ENCODE measurements at regions not wholly inside any gene's neighbourhood (a gene's known extent, or its start where the extent isn't known, plus 50 kb on each side); places are given as distances from the start of the nearest gene placed in this dataset.

DNA sequence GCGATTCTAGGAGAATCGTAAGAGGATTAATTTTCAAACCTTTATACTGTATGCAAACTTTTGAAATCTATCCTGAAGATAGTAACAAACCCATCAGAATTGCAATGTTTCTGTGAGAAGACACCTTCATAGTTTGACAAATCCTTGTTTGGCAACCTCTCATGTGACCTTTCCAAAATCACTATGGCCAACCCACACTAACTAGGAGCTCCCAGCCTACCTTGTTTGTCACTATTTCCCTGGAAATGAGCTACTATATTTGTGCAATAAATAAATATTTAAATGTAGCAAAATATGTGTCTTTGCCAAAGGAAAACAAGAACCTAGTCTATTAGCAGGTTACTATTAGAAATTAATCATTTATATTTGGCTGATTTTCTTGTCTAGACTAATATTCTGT is 173.7 kb downstream of the PPP1R2C start:
- no peak overlapping the region for H3K4me3 ChIP-seq (ENCODE audit: low read length)
- H3K27me3 ChIP-seq (ENCODE audit: insufficient read depth, low read length), result no peaks in the 10 kb centered on the region
- no peaks in the 10 kb centered on the region for H3K36me3 ChIP-seq (ENCODE audit: insufficient read depth, low read length)
- H3K4me1 ChIP-seq (ENCODE audit: insufficient read depth, low read length), result no peaks in the 10 kb centered on the region
- H2AFZ ChIP-seq (ENCODE audit: low read depth, low read length), result no peak overlapping the region
- H3K9me3 ChIP-seq (ENCODE audit: low read length), result no peaks in the 10 kb centered on the region

DNA sequence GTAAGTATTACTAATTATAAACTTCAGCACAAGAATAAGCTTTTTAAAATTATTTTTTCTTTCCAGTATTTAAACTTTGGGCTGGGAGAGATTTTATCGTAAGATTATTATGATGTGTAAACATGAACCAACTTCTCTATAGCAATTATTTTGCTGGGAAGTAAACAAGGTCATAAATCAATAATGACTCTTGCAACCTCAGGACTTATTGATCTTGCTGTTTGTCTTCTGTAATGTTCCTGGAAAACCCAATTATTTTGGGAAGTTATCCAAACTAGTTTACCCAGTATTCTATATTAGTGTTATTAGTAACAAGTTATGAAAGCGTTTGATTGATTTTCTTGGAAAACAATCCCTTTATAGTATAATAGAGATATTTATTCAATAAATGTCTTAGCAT is 174.9 kb downstream of the PPP1R2C start:
- Histone ChIP-seq H3K36me3 (ENCODE audit: insufficient read depth, low read length) (no peaks in the 10 kb centered on the region), H3K4me1 (ENCODE audit: insufficient read depth, low read length) (no peaks in the 10 kb centered on the region), H3K27me3 (ENCODE audit: insufficient read depth, low read length) (no peaks in the 10 kb centered on the region), H2AFZ (ENCODE audit: low read depth, low read length) (no peak overlapping the region), H3K9me3 (ENCODE audit: low read length) (no peaks in the 10 kb centered on the region), H3K4me3 (ENCODE audit: low read length) (no peak overlapping the region)

DNA sequence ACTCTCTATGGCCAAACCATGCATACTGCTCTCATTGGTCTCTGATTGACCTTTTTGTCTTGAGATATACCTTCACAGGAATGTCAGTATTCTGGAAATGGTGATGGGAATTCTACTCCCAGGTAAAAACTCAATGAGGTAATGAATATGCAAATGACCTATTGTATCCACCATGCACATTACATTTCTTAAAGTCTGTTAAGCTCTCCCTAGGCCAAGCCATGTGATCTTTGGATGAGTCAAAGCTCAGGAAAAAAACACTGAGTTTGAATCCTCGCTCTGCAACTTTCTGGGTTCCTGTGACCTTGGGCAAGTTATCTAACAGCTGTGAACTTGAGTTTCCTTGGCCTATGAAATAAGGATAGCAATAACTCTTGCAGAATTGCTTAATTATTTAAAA is 175.4 kb downstream of the PPP1R2C start:
- Histone ChIP-seq H3K9me3 (ENCODE audit: low read length) (no peaks in the 10 kb centered on the region), H3K4me3 (ENCODE audit: low read length) (no peak overlapping the region), H2AFZ (ENCODE audit: low read depth, low read length) (no peak overlapping the region), H3K36me3 (ENCODE audit: insufficient read depth, low read length) (no peaks in the 10 kb centered on the region), H3K27me3 (ENCODE audit: insufficient read depth, low read length) (no peaks in the 10 kb centered on the region), H3K4me1 (ENCODE audit: insufficient read depth, low read length) (no peaks in the 10 kb centered on the region)

DNA sequence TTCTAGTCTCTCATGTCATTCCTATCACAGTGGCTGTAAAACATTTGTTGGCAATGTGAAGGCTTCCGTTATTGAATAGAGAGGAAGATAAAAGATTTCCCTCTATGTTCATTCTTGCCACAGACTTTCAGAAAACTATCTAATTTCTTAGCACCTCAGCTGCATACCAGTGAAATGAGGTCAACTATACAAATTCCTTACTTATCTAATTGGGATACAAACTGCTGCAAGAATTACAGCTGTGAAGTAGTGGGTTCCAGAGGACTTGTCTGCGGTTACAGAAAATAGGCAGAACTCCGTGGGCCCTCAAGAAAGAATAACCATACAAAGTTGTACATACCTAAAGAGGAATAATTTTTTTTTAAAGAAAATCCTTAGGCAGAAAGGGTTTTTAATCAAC is 175.8 kb downstream of the PPP1R2C start:
- Histone ChIP-seq H2AFZ (ENCODE audit: low read depth, low read length) (no peak overlapping the region), H3K36me3 (ENCODE audit: insufficient read depth, low read length) (no peaks in the 10 kb centered on the region), H3K9me3 (ENCODE audit: low read length) (no peaks in the 10 kb centered on the region), H3K27me3 (ENCODE audit: insufficient read depth, low read length) (no peaks in the 10 kb centered on the region), H3K4me3 (ENCODE audit: low read length) (no peak overlapping the region), H3K4me1 (ENCODE audit: insufficient read depth, low read length) (no peaks in the 10 kb centered on the region)

DNA sequence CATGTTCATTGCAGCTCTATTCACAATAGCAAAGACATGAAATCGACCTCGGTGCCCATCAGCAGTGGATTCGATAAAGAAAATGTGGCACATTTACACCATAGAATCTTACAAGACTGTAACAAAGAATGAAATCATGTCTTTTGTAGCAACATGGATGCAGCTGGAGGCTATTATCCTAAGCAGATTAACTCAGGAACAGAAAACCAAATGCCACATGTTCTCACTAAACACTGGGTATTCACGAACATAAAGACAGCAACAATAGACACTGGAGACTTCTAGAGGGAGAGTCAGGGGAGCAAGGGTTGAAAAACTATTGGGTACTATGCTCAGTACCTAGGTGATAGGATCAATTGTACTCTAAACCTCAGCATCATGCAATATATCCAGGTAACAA is 180.5 kb downstream of the PPP1R2C start:
- Histone ChIP-seq H3K27me3 (ENCODE audit: insufficient read depth, low read length) (no peaks in the 10 kb centered on the region), H3K4me3 (ENCODE audit: low read length) (no peak overlapping the region)

DNA sequence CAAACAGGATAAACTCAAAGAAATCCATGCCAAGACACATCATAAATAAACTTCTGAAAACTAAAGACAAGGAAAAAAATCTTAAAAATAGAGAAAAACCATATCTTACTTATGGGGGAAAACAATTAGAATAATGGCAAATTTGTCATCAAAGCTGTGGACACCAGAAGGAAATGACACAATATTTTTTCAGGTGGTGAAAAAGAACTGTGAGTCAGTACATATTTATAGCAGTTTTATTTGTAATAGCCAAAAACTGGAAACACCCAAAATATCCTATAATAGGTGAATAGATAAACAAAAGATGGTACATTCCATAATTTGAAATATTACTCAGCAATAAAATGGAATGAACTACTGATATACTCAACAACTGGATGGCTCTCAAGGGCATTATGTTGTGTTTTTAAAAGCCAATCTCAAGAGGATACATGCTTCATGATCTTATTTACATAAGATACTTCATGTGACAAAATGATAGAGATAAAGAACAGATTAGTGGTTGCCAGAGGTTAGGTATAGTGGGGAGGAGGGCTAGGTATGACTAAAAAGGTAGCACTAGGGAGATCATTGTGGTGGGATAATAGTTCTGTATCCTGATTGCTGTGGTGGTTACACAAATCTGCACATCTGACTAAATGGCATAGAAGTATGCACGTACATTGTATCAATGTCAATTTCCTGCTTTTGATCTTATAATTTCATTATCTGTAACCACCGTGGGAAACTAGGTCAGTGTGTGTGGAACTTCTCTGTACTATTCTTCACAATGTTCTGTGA is 191.9 kb downstream of the PPP1R2C start:
- no peak overlapping the region for H3K4me3 ChIP-seq (ENCODE audit: low read length)
- H3K27me3 ChIP-seq (ENCODE audit: insufficient read depth, low read length), result no peaks in the 10 kb centered on the region
- no peak overlapping the region for H2AFZ ChIP-seq (ENCODE audit: low read depth, low read length)
- H3K9me3 ChIP-seq (ENCODE audit: low read length), result no peaks in the 10 kb centered on the region
- H3K4me1 ChIP-seq (ENCODE audit: insufficient read depth, low read length), result no peaks in the 10 kb centered on the region
- no peaks in the 10 kb centered on the region for H3K36me3 ChIP-seq (ENCODE audit: insufficient read depth, low read length)

More for the DNA sequence above, 180.5 kb downstream of the PPP1R2C start:
- Histone ChIP-seq H2AFZ (ENCODE audit: low read depth, low read length) (no peak overlapping the region), H3K9me3 (ENCODE audit: low read length) (no peaks in the 10 kb centered on the region), H3K36me3 (ENCODE audit: insufficient read depth, low read length) (no peaks in the 10 kb centered on the region), H3K4me1 (ENCODE audit: insufficient read depth, low read length) (no peaks in the 10 kb centered on the region)

DNA sequence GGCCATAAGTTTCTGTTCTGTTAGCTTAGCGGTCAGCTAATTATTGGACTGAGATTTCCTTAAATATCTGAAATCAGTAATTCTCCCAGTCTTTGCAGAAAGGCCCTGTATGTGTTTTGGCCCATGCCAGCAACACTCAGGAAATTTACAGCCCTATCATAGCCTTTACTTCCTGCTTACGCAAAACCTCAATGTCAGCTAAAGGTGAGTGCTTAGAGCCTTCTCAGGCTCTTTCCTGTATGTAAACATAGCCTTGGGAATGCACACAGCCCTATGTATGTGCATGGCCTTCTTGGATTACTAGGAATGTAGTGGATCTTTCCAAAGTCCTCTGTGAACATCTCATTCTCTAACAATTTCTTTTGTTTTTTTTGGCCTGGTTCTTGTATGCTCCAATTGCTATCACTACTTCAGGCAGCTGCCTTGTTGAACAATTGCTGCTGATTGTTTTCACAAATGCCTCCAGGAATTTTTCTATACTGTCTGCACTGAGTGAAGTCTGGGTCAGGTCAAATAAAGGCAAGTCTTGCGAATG is 200.0 kb downstream of the PPP1R2C start:
- Histone ChIP-seq H3K4me1 (ENCODE audit: insufficient read depth, low read length) (no peaks in the 10 kb centered on the region), H3K36me3 (ENCODE audit: insufficient read depth, low read length) (no peaks in the 10 kb centered on the region), H3K27me3 (ENCODE audit: insufficient read depth, low read length) (no peaks in the 10 kb centered on the region), H3K4me3 (ENCODE audit: low read length) (no peak overlapping the region), H3K9me3 (ENCODE audit: low read length) (no peaks in the 10 kb centered on the region), H2AFZ (ENCODE audit: low read depth, low read length) (no peak overlapping the region)

DNA sequence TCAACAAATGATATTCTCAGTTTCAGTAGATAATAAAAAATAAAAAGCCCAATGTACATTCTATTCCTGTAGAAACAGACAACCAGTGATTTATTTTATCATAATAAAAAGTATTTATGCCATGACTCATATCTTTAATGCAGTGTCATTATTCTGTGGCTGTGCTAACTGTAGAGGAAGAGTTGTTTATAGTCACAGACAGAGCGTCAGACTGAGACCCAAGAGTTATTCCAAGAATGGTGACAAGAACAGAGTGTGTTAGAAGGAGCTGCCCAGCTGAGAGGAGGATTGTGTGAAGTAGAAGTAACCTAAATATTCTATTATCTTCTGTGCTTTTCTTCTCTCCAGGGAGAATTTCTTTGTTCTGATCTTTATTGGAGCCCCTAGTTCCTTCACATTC is 210.7 kb downstream of the PPP1R2C start:
- no peaks in the 10 kb centered on the region for H3K4me1 ChIP-seq (ENCODE audit: insufficient read depth, low read length)
- H3K36me3 ChIP-seq (ENCODE audit: insufficient read depth, low read length), result no peaks in the 10 kb centered on the region
- no peak overlapping the region for H3K4me3 ChIP-seq (ENCODE audit: low read length)

DNA sequence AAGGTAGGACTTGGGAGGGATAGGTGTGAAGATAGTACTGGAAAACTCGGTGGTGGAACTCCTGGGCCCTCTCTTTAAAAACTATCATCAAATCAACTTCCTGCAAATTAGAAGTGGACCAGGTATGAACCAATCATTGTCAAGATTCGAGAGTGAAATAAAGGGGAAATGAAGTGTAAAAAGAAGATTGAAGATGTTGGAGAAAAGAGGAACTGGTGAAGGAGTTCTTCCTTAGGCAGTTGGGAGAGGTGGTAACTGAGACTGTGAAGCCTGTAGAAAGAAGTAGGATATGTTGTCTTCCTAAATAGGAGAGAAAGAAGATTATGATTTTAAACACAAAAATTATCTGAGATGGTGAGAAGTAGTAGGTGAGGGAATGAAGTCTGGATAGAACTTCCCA is 212.2 kb downstream of the PPP1R2C start:
- H3K27me3 ChIP-seq (ENCODE audit: insufficient read depth, low read length), result no peaks in the 10 kb centered on the region
- no peak overlapping the region for H3K4me3 ChIP-seq (ENCODE audit: low read length)
- no peaks in the 10 kb centered on the region for H3K4me1 ChIP-seq (ENCODE audit: insufficient read depth, low read length)
- no peaks in the 10 kb centered on the region for H3K36me3 ChIP-seq (ENCODE audit: insufficient read depth, low read length)
- H2AFZ ChIP-seq (ENCODE audit: low read depth, low read length), result no peak overlapping the region
- no peaks in the 10 kb centered on the region for H3K9me3 ChIP-seq (ENCODE audit: low read length)

More for the DNA sequence above, 210.7 kb downstream of the PPP1R2C start:
- H3K27me3 ChIP-seq (ENCODE audit: insufficient read depth, low read length), result no peaks in the 10 kb centered on the region
- H3K9me3 ChIP-seq (ENCODE audit: low read length), result no peaks in the 10 kb centered on the region
- no peak overlapping the region for H2AFZ ChIP-seq (ENCODE audit: low read depth, low read length)

DNA sequence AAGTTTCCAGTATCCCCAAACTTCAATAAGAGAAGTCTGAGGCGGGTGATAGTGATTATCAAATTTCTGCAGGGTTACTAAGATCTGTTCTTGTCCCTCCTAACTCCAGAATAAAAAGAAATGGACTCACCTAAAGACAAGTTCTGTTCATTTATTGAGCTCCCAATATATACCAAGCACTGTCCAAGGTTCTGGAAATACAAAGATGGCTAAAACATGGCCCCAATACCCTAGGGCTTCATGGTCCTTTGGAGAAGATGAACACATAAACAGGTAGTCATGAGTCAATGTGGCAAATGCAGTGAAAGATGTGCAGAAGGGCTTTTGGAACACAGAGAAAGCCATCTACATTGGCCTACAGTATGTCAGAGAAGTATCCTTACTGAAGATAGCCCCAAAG is 231.2 kb downstream of the PPP1R2C start:
- H3K27me3 ChIP-seq (ENCODE audit: insufficient read depth, low read length), result no peaks in the 10 kb centered on the region
- no peaks in the 10 kb centered on the region for H3K9me3 ChIP-seq (ENCODE audit: low read length)
- no peaks in the 10 kb centered on the region for H3K36me3 ChIP-seq (ENCODE audit: insufficient read depth, low read length)
- no peak overlapping the region for H2AFZ ChIP-seq (ENCODE audit: low read depth, low read length)
- no peak overlapping the region for H3K4me3 ChIP-seq (ENCODE audit: low read length)
- H3K4me1 ChIP-seq (ENCODE audit: insufficient read depth, low read length), result no peaks in the 10 kb centered on the region

DNA sequence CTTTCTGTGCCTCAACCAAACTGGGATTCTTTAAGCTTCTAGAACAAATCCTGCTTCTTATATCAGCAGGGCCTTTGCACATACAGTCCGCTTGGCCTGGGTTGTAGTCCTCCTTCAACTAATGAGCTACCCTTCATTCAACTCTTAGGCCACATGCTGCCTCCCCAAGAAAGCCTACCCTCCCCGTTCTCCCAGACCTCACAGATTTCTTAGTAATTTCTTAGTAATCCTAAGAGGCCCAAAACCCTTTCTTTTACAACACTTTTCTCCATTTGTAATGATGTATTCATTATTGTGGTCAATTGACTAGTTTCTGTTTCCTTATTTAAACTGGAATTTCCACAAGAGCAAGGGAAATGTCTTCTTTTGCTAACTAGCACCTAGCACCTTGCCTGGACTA is 233.1 kb downstream of the PPP1R2C start:
- H3K9me3 ChIP-seq (ENCODE audit: low read length), result no peaks in the 10 kb centered on the region

DNA sequence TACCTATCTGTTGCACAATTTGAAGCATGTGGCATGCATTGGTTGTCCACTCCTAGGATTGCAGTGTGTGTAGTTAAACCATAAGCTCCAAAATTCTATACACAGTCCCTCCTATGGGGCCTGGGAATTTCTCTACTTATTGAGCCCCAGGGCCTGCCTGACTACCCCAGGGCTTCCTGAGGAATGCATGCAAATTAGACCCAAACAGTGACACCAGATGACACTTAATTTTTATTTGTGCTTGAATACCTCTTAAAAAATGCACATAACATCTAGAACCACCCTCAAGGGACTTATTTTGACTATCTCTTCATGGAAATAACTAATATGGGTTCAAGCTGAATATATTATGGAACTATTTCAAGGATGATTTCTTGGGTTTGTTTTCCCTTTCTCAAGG is 236.4 kb downstream of the PPP1R2C start:
- Histone ChIP-seq H3K9me3 (ENCODE audit: low read length) (no peaks in the 10 kb centered on the region), H3K27me3 (ENCODE audit: insufficient read depth, low read length) (no peaks in the 10 kb centered on the region), H3K4me3 (ENCODE audit: low read length) (no peak overlapping the region), H3K36me3 (ENCODE audit: insufficient read depth, low read length) (no peaks in the 10 kb centered on the region), H3K4me1 (ENCODE audit: insufficient read depth, low read length) (no peaks in the 10 kb centered on the region), H2AFZ (ENCODE audit: low read depth, low read length) (no peak overlapping the region)

More for the DNA sequence above, 233.1 kb downstream of the PPP1R2C start:
- no peak overlapping the region for H2AFZ ChIP-seq (ENCODE audit: low read depth, low read length)
- no peak overlapping the region for H3K4me3 ChIP-seq (ENCODE audit: low read length)
- H3K27me3 ChIP-seq (ENCODE audit: insufficient read depth, low read length), result no peaks in the 10 kb centered on the region
- no peaks in the 10 kb centered on the region for H3K4me1 ChIP-seq (ENCODE audit: insufficient read depth, low read length)
- H3K36me3 ChIP-seq (ENCODE audit: insufficient read depth, low read length), result no peaks in the 10 kb centered on the region

DNA sequence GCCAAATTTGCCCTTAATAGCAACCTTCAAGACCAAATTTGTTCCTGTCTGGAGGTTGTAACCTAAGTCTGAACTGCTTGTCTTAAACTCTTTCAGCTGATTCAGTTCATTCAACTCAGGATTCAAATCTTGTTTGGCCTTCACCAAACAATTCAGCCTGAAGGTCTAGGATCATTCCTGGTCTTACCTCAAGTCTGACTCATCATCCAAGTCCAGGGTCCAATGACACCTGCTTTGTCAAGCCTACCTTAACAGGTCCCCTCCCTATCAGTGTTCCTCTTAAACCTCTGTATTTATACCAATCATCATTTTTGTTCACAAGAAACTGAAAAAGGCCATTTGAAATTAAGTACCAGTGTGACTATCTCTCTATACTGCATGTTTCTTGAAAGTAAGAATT is 237.8 kb downstream of the PPP1R2C start:
- H2AFZ ChIP-seq (ENCODE audit: low read depth, low read length), result no peak overlapping the region
- no peaks in the 10 kb centered on the region for H3K4me1 ChIP-seq (ENCODE audit: insufficient read depth, low read length)
- H3K27me3 ChIP-seq (ENCODE audit: insufficient read depth, low read length), result no peaks in the 10 kb centered on the region
- no peaks in the 10 kb centered on the region for H3K9me3 ChIP-seq (ENCODE audit: low read length)
- H3K36me3 ChIP-seq (ENCODE audit: insufficient read depth, low read length), result no peaks in the 10 kb centered on the region
- no peak overlapping the region for H3K4me3 ChIP-seq (ENCODE audit: low read length)

DNA sequence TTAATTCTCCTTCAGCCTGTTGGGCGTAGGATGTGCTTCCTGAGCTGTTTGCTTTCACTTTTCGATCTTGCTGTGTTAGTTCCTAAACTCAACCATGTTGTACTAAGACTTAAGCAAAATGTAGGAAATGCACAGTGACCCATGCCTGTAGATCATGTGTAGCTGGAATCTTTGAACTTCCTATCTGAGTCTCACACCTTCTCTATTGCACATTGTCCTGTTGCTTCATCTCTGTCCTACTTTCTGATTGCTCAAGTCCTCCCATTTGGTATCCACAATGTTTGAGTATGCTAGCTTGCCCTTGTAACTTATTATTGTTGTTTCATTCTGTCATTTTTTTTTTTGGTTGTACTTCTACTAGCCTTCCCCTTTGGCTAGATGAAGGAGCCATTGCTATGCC is 239.6 kb downstream of the PPP1R2C start:
- no peaks in the 10 kb centered on the region for H3K9me3 ChIP-seq (ENCODE audit: low read length)
- no peaks in the 10 kb centered on the region for H3K36me3 ChIP-seq (ENCODE audit: insufficient read depth, low read length)
- H3K27me3 ChIP-seq (ENCODE audit: insufficient read depth, low read length), result no peaks in the 10 kb centered on the region
- H3K4me3 ChIP-seq (ENCODE audit: low read length), result no peak overlapping the region
- H3K4me1 ChIP-seq (ENCODE audit: insufficient read depth, low read length), result no peaks in the 10 kb centered on the region
- H2AFZ ChIP-seq (ENCODE audit: low read depth, low read length), result no peak overlapping the region

Measured in neuron (in vitro differentiated cells).